HEK293 (cell line): ENCODE measurements at regions not wholly inside any gene's neighbourhood (a gene's known extent, or its start where the extent isn't known, plus 50 kb on each side); places are given as distances from the start of the nearest gene placed in this dataset.
"Not testable (repeated sequence)": the region's sequence is repeated elsewhere in the genome, so short reads cannot be mapped to it uniquely, and the experiment has no call there.

ENCODE experiments used
- CTCF ChIA-PET: fragments of 350-600 bp; formaldehyde crosslinking; extraction: SDS; loops from one replicate; lab custom pipeline; 2021; ENCODE audit warnings: antibody characterized with exemption; lab: Yijun Ruan, JAX
- POLR2A ChIA-PET: fragments of 300-600 bp; formaldehyde crosslinking; extraction: SDS; loops from one replicate; lab custom pipeline; 2020; ENCODE audit warnings: antibody characterized with exemption, inconsistent platforms; lab: Yijun Ruan, JAX
- H3K27ac ChIP-seq: fragments of 200-500 bp; sonication (Bioruptor generic); 2 replicates; pipeline ENCODE4 v1.5.1; 2014; ENCODE audit warnings: low read depth, low read length, control low read depth, inconsistent platforms; ENCODE audit errors: extremely low read depth
- H3K36me3 ChIP-seq, 2 experiments: fragments of 200-500 bp in 1 of 2; sonication (Bioruptor generic) in 1 of 2; 1 replicate in 1 of 2; 2 replicates in 1 of 2; pipeline ENCODE4 v1.5.1; 2014 to 2017; ENCODE audit warnings: inconsistent platforms in 2 of 2, low read length in 2 of 2; ENCODE audit not compliant: control insufficient read depth in 2 of 2, insufficient read depth in 1 of 2
- H3K4me1 ChIP-seq: fragments of 200-500 bp; sonication (Bioruptor generic); 2 replicates; pipeline ENCODE4 v1.5.1; 2014; ENCODE audit warnings: mild to moderate bottlenecking, low read length, inconsistent platforms; ENCODE audit not compliant: control insufficient read depth, insufficient read depth
- H3K4me3 ChIP-seq: 2 replicates; pipeline ENCODE4 v1.5.1; 2011; ENCODE audit warnings: low read depth, mild to moderate bottlenecking, control low read depth, low read length, moderate library complexity
- H3K9me3 ChIP-seq: fragments of 200-500 bp; sonication (Bioruptor generic); 2 replicates; pipeline ENCODE4 v1.5.1; 2014; ENCODE audit warnings: low read depth, low read length, inconsistent platforms; ENCODE audit not compliant: control insufficient read depth, insufficient read depth
- YY1 ChIP-seq: fragments of 450-650 bp; formaldehyde crosslinking; IDR thresholded peaks from 2 replicates; pipeline ENCODE4 v1.5.1; 2018; ENCODE audit warnings: missing biosample characterization, missing genetic modification characterization
- ZBTB6 ChIP-seq: fragments of 450-650 bp; formaldehyde crosslinking; IDR thresholded peaks from 2 replicates; pipeline ENCODE4 v1.5.1; 2017; ENCODE audit warnings: missing biosample characterization, missing genetic modification characterization
- ZBTB7A ChIP-seq: fragments of 450-650 bp; formaldehyde crosslinking; IDR thresholded peaks from 2 replicates; pipeline ENCODE4 v1.5.1; 2016; ENCODE audit warnings: low read depth, missing biosample characterization, missing genetic modification characterization
- ZIC2 ChIP-seq: fragments of 450-650 bp; formaldehyde crosslinking; IDR thresholded peaks from 2 replicates; pipeline ENCODE4 v1.5.1; 2016; ENCODE audit warnings: missing biosample characterization, missing genetic modification characterization
- ZNF10 ChIP-seq: fragments of 450-650 bp; formaldehyde crosslinking; IDR thresholded peaks from 2 replicates; pipeline ENCODE4 v1.5.1; 2017; ENCODE audit warnings: missing biosample characterization, missing genetic modification characterization
- ZNF114 ChIP-seq: fragments of 450-650 bp; formaldehyde crosslinking; IDR thresholded peaks from 2 replicates; pipeline ENCODE4 v1.5.0; 2017; ENCODE audit warnings: missing biosample characterization, missing genetic modification characterization
- ZNF138 ChIP-seq: fragments of 450-650 bp; formaldehyde crosslinking; IDR thresholded peaks from 2 replicates; pipeline ENCODE4 v1.5.1; 2016; ENCODE audit warnings: missing biosample characterization, missing genetic modification characterization, borderline replicate concordance
- ZNF157 ChIP-seq: fragments of 450-650 bp; formaldehyde crosslinking; IDR thresholded peaks from 2 replicates; pipeline ENCODE4 v1.5.1; 2016; ENCODE audit warnings: missing biosample characterization, missing genetic modification characterization
- ZNF16 ChIP-seq: fragments of 450-650 bp; formaldehyde crosslinking; IDR thresholded peaks from 2 replicates; pipeline ENCODE4 v1.5.1; 2016; ENCODE audit warnings: low read depth, missing biosample characterization, missing genetic modification characterization
- ZNF169 ChIP-seq: fragments of 450-650 bp; formaldehyde crosslinking; IDR thresholded peaks from 2 replicates; pipeline ENCODE4 v1.5.1; 2016; ENCODE audit warnings: missing biosample characterization, missing genetic modification characterization
- ZNF19 ChIP-seq: fragments of 450-650 bp; formaldehyde crosslinking; IDR thresholded peaks from 2 replicates; pipeline ENCODE4; 2016; ENCODE audit warnings: missing biosample characterization, missing genetic modification characterization, low read depth
- ZNF274 ChIP-seq, 2 experiments: fragments of 200-500 bp in 1 of 2; fragments of 450-650 bp in 1 of 2; sonication (Bioruptor generic) in 1 of 2; formaldehyde crosslinking in 1 of 2; IDR thresholded peaks; 2 replicates each; pipeline versions ENCODE4 v1.5.1 to v1.6.1; 2014 to 2016; ENCODE audit warnings: borderline replicate concordance in 1 of 2, inconsistent platforms in 1 of 2, low read length in 1 of 2, missing biosample characterization in 1 of 2, missing genetic modification characterization in 1 of 2
- ZNF404 ChIP-seq: fragments of 450-650 bp; formaldehyde crosslinking; IDR thresholded peaks from 2 replicates; pipeline ENCODE4 v1.5.1; 2017; ENCODE audit warnings: missing biosample characterization, missing genetic modification characterization
- ZNF776 ChIP-seq: fragments of 450-650 bp; formaldehyde crosslinking; IDR thresholded peaks from 2 replicates; pipeline ENCODE4 v1.5.0; 2017; ENCODE audit warnings: missing biosample characterization, missing genetic modification characterization, borderline replicate concordance
- ZXDB ChIP-seq: fragments of 450-650 bp; formaldehyde crosslinking; IDR thresholded peaks from 2 replicates; pipeline ENCODE4 v1.5.1; 2016; ENCODE audit warnings: missing biosample characterization, missing genetic modification characterization
- TF ChIP-seq, protein P1 (sequence below): fragments of 450-650 bp; formaldehyde crosslinking; IDR thresholded peaks from 2 replicates; pipeline ENCODE4 v1.5.1; 2016; ENCODE audit warnings: missing biosample characterization, missing genetic modification characterization
- TF ChIP-seq, protein P2 (sequence below): fragments of 450-650 bp; formaldehyde crosslinking; optimal IDR thresholded peaks from 2 replicates; pipeline ENCODE3; 2016; ENCODE audit warnings: missing biosample characterization, mild to moderate bottlenecking, missing genetic modification characterization

GRCh38 chr2:117378653-117379052 is 435.8 kb upstream of the DDX18 start (continued):
- TF ChIP-seq ZNF138 (tag by site-specific recombination) (no peak), YY1 (no peak), ZNF404 (tag by site-specific recombination) (no peak), ZNF169 (tag by site-specific recombination) (no peak)
- TF ChIP-seq, all 188 proteins: peak for 0

- H3K4me3 ChIP-seq, result no peak overlapping the region
- no peaks in the 10 kb centered on the region for H3K4me1 ChIP-seq
- no peak overlapping the region for H3K27ac ChIP-seq
- H3K36me3 ChIP-seq, result no peaks in the 10 kb centered on the region
- TF ChIP-seq ZNF776 (tag by site-specific recombination) (no peak), ZXDB (tag by site-specific recombination) (no peak), ZNF274 (IDR thresholded peaks at IDR 0.05; ENCODE audit: low read length) (no peak), ZNF274 (tag by site-specific recombination; IDR thresholded peaks at IDR 0.05; ENCODE audit: borderline replicate concordance) (no peak), ZNF10 (tag by site-specific recombination) (no peak), ZNF16 (no peak), ZNF19 (tag by site-specific recombination) (no peak), ZNF157 (tag by site-specific recombination) (no peak), ZBTB6 (no peak), ZIC2 (tag by site-specific recombination) (no peak)
- TF ChIP-seq, protein P1, sequence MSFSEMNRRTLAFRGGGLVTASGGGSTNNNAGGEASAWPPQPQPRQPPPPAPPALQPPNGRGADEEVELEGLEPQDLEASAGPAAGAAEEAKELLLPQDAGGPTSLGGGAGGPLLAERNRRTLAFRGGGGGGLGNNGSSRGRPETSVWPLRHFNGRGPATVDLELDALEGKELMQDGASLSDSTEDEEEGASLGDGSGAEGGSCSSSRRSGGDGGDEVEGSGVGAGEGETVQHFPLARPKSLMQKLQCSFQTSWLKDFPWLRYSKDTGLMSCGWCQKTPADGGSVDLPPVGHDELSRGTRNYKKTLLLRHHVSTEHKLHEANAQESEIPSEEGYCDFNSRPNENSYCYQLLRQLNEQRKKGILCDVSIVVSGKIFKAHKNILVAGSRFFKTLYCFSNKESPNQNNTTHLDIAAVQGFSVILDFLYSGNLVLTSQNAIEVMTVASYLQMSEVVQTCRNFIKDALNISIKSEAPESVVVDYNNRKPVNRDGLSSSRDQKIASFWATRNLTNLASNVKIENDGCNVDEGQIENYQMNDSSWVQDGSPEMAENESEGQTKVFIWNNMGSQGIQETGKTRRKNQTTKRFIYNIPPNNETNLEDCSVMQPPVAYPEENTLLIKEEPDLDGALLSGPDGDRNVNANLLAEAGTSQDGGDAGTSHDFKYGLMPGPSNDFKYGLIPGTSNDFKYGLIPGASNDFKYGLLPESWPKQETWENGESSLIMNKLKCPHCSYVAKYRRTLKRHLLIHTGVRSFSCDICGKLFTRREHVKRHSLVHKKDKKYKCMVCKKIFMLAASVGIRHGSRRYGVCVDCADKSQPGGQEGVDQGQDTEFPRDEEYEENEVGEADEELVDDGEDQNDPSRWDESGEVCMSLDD, result no peak
- TF ChIP-seq, protein P2, sequence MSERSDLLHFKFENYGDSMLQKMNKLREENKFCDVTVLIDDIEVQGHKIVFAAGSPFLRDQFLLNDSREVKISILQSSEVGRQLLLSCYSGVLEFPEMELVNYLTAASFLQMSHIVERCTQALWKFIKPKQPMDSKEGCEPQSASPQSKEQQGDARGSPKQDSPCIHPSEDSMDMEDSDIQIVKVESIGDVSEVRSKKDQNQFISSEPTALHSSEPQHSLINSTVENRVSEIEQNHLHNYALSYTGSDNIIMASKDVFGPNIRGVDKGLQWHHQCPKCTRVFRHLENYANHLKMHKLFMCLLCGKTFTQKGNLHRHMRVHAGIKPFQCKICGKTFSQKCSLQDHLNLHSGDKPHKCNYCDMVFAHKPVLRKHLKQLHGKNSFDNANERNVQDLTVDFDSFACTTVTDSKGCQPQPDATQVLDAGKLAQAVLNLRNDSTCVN (tag by site-specific recombination), result no peak
- ChIA-PET CTCF (no interaction called here), POLR2A (no interaction called here)
- no peaks in the 10 kb centered on the region; the same call in 1 of the 2 replicates for H3K9me3 ChIP-seq
Observed at GRCh38 chr2:117379928-117380327, 434.6 kb upstream of the DDX18 start.

DNA sequence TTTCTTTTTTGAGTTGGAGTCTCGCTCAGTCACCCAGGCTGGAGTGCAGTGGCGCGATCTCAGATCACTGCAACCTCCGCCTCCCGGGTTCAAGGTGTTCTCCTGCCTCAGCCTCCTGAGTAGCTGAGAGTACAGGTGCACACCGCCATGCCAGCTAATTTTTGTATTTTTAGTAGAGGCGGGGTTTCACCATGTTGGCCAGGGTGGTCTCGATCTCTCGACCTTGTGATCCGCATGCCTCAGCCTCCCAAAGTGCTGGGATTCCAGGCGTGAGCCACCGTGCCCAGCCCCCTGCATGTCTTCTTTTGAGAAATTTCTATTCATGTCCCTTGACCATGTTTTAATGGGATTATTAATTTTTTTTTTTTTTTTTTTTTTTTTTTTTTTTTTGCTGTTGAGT is 430.5 kb upstream of the DDX18 start:
- POLR2A ChIA-PET, H3K9me3 ChIP-seq, H3K4me3 ChIP-seq, H3K4me1 ChIP-seq, H3K36me3 ChIP-seq, CTCF ChIA-PET, H3K27ac ChIP-seq: not testable (repeated sequence)

DNA sequence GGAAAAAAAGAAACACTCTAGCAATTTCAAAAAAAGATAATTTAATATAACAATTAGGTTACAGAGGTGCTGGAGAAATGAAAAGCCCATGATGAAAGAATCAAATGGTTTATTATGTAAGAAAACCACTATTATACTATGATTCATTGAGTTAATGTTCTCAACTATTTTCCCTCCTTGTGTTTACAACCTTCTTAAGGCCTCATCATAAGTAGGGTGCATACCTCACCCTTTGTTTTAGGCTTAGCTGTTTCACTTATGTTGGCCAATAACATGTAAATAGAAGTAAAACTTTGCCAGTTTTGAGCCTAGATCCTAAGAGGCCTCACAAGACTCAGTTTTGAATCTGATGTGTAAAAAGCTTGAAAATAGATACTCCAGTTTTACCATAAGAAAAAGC is 418.3 kb upstream of the DDX18 start:
- Histone ChIP-seq H3K4me3 (no peak overlapping the region), H3K27ac (no peak overlapping the region), H3K9me3 (no peaks in the 10 kb centered on the region), H3K4me1 (no peaks in the 10 kb centered on the region), H3K36me3 (no peaks in the 10 kb centered on the region)
- CTCF ChIA-PET, result no interaction called here
- POLR2A ChIA-PET, result no interaction called here
- TF ChIP-seq ZBTB7A (tag by site-specific recombination) (no peak), ZNF114 (no peak), ZNF776 (tag by site-specific recombination) (no peak)
